ENCODE measurements at regions not wholly inside any gene's neighbourhood (a gene's known extent, or its start where the extent isn't known, plus 50 kb on each side); places are given as distances from the start of the nearest gene placed in this dataset.

- Histone ChIP-seq H3K23me2 (ENCODE audit: insufficient read length, low read depth, low read length, poor library complexity, severe bottlenecking) (no peaks in the 10 kb centered on the region), H4K8ac (replicated peaks; ENCODE audit: insufficient read length, low read depth, low read length) (no peak overlapping the region), H3K9me3 (ENCODE audit: control insufficient read depth, low read depth, low read length) (no peaks in the 10 kb centered on the region), H3K4ac (ENCODE audit: low read depth, low read length) (no peak overlapping the region), H3K14ac (ENCODE audit: insufficient read depth, low read length) (no peak overlapping the region), H3K27ac (ENCODE audit: insufficient read length, low read depth, low read length) (no peak overlapping the region), H3K79me2 (ENCODE audit: insufficient read depth, low read length) (no peaks in the 10 kb centered on the region), H3K79me1 (ENCODE audit: insufficient read depth, low read depth, low read length, poor library complexity, severe bottlenecking) (no peaks in the 10 kb centered on the region), H2BK20ac (ENCODE audit: low read depth, low read length, poor library complexity, severe bottlenecking) (no peak overlapping the region), H2BK120ac (ENCODE audit: low read depth, low read length, poor library complexity, severe bottlenecking) (no peak overlapping the region), H3K23ac (ENCODE audit: insufficient read length, low read depth, low read length) (no peak overlapping the region), H3K9ac (ENCODE audit: extremely low read depth, insufficient read length, low read length) (no peak overlapping the region), H2AK5ac (ENCODE audit: insufficient read length, low read length) (no peak overlapping the region), H2BK12ac (ENCODE audit: insufficient read length, low read depth, low read length) (no peak overlapping the region), H3K56ac (ENCODE audit: insufficient read length, low read depth, low read length) (no peak overlapping the region), H3K4me1 (ENCODE audit: insufficient read depth, low read length) (peaks cover 7% of the 10 kb centered on the region), H2BK15ac (ENCODE audit: low read depth, low read length) (no peak overlapping the region), H3K18ac (ENCODE audit: insufficient read length, low read depth, low read length) (no peak overlapping the region), H3K27me3 (ENCODE audit: insufficient read depth, low read length) (no peaks in the 10 kb centered on the region), H2AFZ (ENCODE audit: low read length) (no peak overlapping the region), H3K4me2 (ENCODE audit: insufficient read depth, insufficient read length, low read length) (no peak overlapping the region), H4K91ac (ENCODE audit: insufficient read length, low read depth, low read length) (no peak overlapping the region), H4K5ac (ENCODE audit: insufficient read length, low read depth, low read length) (no peak overlapping the region), H4K20me1 (ENCODE audit: control insufficient read depth, insufficient read depth, insufficient read length) (no peaks in the 10 kb centered on the region), H2BK5ac (ENCODE audit: insufficient read length, low read length) (no peak overlapping the region), H3T11ph (ENCODE audit: low read length) (no peak overlapping the region)
- WGBS (ENCODE audit: extremely low coverage, insufficient read length, low lambda C conversion rate), result no CpG with 5 or more reads among the region's 5 CpGs
- H3K4me1 Mint-ChIP-seq, result peaks cover 22 to 24% of the 10 kb centered on the region in 2 experiments
- no peak for DNase-seq
- peak overlapping the region in 1 of 3 experiments; percentile 53; a peak in 1 of 7 replicates for H3K27ac Mint-ChIP-seq
- no peak overlapping the region for H3K4me3 Mint-ChIP-seq
- no peaks in the 10 kb centered on the region; the same call in 1 of the 2 replicates for H3K27me3 Mint-ChIP-seq (ENCODE audit: low read depth)
- TF ChIP-seq CTCF (conservative IDR thresholded peaks at IDR 0.05), result no peak
- no peaks in the 10 kb centered on the region for H3K9me3 Mint-ChIP-seq
- peaks cover 0 to 2% (median 0%) of the 10 kb centered on the region in 3 experiments; a peak in 1 of 7 replicates for H3K36me3 Mint-ChIP-seq (ENCODE audit: insufficient read depth in 1 of 3, low read depth in 3 of 3)
Observed at GRCh38 chr13:47837104-47837880, 163.8 kb downstream of the SUCLA2 start.

Data from H9 (cell line).